GM12873 (cell line): ENCODE measurements at regions not wholly inside any gene's neighbourhood (a gene's known extent, or its start where the extent isn't known, plus 50 kb on each side); places are given as distances from the start of the nearest gene placed in this dataset.

Source experiments
- CTCF ChIP-seq: IDR thresholded peaks from 2 replicates; pipeline ENCODE4 v1.5.1; 2012; ENCODE audit warnings: low read depth, mild to moderate bottlenecking, moderate library complexity, low read length, control low read depth; ENCODE audit not compliant: insufficient read depth; ENCODE audit errors: missing control alignments

- no peak for TF ChIP-seq CTCF
These were observed 199.3 kb upstream of the UMPS start for GRCh38 chr3:124530916-124531315.

- TF ChIP-seq CTCF = no peak
These were observed 198.2 kb upstream of the UMPS start for GRCh38 chr3:124532071-124532470.

- TF ChIP-seq CTCF = no peak
These were observed 194.9 kb upstream of the UMPS start for GRCh38 chr3:124535306-124535705.

GRCh38 chr3:124540550-124541211, 189.6 kb upstream of the UMPS start:
- no peak for TF ChIP-seq CTCF

GRCh38 chr3:124542214-124542869, 187.9 kb upstream of the UMPS start:
- TF ChIP-seq CTCF = no peak

- TF ChIP-seq CTCF = no peak
These were observed 184.4 kb upstream of the UMPS start for GRCh38 chr3:124545891-124546290.

- no peak for TF ChIP-seq CTCF
These were observed 178.0 kb upstream of the UMPS start for GRCh38 chr3:124552224-124552623.
